GM21515 (cell line): ENCODE measurements at regions not wholly inside any gene's neighbourhood (a gene's known extent, or its start where the extent isn't known, plus 50 kb on each side); places are given as distances from the start of the nearest gene placed in this dataset.

Experiments used
- ATAC-seq: cut with Tn5 transposase; IDR thresholded peaks from one replicate; pipeline ENCODE4 v1.9.1; 2021; ENCODE audit not compliant: unreplicated experiment

DNA sequence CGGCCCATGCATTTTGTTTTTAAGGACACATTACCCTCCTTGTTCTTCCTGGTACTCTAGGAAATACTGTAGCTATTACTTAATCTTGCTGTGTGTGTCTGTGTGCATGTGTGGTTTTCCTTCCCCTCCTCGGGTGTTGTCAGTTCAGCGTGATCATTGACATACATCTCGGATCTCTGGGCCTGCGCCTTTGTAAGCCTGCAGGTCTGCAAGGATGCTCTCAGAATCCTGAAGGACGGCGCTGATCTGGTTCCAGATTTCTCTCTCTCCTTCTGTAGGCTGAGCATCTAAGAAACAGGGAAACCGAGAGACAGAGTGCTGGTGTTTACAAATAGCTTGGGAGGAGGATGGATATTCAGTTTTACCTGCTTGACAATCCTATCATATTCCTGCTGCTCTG lies 100.2 kb downstream of the CYRIA start:
- ATAC-seq, result no peak

DNA sequence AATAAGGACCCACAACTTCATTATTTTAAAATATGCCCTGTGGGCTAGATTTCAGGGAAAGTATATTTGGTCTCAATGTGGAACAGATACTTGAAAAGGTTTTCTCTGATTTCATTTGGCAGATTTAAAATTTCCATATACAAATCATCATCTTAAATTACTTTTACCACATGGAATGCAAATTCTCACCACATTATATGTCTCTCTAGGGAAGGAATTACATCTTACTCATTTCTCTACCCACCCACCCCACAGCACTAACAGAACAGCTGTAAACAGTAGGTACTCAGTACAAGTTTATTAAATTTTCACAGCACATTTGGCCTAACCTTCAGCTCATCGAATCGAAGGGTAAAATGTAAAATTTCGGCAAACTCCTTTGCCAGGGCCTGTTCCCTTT lies 104.0 kb downstream of the CYRIA start:
- ATAC-seq, result no peak

- ATAC-seq, result no peak
Observed at GRCh38 chr2:16561251-16561650, 104.4 kb downstream of the CYRIA start.

DNA sequence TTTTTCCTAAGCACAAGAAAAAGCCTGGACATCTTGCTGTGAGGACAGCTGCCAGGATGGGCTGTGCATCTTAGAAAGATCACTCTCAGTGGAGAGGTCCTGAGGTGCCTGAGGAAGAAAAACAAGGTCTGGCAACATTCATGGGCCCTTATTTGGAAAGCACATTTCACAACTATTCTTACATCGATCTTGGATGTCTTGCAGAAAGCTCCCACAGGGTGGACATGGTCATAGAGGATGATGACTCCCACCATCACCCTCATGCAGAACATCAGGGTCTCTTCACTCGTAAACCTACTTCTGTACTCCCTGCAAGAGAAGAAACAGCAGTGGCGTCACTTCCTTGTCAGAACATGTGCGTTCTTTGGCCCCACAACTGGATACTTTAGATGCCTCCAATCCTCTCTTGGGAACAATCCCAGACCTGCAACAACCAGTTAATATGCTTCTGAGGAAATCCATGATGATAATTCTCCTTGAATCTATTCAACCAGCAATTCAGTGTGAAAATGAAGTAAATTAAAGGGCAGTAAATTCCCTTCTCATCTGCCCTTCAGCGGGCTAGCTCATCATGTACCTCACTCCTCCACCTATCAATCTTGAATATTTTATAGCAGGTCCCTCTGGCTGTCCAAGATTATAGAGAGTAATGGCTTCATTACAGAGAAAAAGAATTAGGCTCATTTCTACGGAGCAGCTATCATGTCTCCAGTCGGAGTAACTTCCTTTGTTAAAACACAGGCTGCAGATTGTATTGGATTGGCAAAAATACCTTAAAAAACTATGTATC lies 106.2 kb downstream of the CYRIA start:
- no peak for ATAC-seq

DNA sequence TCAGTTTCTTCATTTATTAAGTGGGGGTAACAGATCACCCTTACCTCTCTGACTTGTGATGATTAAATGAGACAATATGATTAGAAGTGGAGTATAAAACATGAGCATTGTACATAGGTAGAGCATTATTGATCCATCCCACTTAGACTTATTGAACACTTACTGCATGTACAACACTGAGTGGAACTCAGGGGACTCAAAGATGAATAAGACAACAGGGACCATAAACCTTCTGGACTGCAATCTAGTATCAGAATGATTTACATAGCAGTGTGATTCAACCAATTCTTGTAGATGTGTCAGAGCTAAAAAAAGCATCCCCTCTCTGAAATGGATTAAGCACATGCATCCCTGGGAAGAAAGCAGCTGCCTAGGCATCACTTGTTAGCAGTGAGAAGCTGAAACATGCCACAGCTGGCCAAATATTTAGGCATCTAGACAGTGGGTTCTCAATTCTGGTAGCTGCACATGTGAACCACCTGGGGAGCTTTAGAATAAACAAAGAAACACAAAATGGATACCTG lies 111.5 kb downstream of the CYRIA start:
- ATAC-seq, result no peak

- no peak for ATAC-seq
Observed at GRCh38 chr2:16553226-16553625, 112.4 kb downstream of the CYRIA start.

- no peak for ATAC-seq
Observed at GRCh38 chr2:16552202-16552601, 113.4 kb downstream of the CYRIA start.

GRCh38 chr2:16548036-16548435 lies 117.6 kb downstream of the CYRIA start:
- ATAC-seq, result no peak

DNA sequence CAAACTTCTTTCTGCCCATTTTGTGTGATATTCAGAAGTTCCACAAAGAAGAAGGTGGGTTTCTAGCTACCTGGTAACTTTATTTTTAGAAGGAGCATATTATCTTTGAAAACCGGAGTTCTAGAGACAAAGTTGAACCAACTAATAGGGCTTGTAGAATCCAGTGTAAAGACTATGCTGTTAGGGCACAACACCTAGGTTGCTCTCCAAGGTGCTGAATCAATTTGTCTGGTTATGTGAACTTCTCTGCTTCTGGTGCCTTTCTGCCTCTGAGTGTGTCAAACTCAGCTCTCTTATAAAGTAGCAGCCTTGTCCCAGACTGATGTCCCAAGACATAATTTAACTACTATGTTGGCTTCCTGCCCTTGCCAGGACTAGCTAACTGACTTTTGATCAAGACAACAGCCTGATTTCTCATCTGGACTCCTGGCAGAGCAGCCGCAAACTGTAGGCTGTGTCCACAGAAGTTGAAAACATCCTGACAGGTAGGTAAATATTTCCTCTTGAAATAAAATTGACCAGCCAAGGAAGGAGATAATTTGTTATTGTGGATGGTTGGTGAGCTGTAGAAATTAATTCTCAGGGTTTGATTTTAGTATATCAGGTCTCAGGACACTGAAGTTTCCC lies 119.4 kb downstream of the CYRIA start:
- ATAC-seq, result no peak

DNA sequence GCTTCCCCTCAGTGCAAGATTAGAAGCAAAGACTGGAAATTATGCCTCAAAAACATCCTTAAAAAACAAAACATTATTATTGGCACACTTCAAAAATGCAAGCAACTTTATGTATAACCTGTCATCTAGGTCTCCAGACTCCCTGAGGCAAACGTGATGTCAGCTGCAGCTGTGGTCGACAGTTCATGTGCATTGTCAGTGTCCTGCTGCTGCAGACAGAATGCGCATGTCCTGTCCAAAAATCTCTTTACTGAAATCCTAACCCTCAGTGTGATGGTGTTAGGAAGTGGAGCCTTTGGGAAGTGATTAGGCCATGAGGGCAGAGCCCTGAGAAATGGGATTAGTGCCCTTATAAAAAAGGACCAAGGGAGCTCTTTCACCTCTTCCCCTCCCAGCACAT lies 126.9 kb downstream of the CYRIA start:
- ATAC-seq, result no peak

- ATAC-seq, result no peak
Observed at GRCh38 chr2:16537347-16537746, 128.3 kb downstream of the CYRIA start.

DNA sequence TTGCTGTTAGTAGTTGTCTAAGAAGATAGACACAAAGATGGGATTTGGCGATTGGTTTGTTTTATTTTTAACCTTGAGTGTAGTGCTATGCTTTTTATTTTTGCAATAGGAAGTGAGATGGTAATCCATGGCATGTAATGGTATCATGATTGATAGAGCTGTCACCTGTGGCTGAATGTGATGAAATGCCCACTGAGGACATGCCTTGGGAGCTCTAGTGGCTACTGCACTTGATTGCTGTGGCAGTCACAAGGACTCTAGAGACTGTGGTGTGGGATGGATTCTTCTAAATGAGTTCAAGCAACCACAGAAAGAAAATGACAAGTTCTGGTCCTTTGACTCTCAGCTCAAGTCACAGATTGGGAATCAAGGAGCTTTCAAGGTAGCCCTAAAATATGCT lies 139.4 kb downstream of the CYRIA start:
- ATAC-seq, result no peak

DNA sequence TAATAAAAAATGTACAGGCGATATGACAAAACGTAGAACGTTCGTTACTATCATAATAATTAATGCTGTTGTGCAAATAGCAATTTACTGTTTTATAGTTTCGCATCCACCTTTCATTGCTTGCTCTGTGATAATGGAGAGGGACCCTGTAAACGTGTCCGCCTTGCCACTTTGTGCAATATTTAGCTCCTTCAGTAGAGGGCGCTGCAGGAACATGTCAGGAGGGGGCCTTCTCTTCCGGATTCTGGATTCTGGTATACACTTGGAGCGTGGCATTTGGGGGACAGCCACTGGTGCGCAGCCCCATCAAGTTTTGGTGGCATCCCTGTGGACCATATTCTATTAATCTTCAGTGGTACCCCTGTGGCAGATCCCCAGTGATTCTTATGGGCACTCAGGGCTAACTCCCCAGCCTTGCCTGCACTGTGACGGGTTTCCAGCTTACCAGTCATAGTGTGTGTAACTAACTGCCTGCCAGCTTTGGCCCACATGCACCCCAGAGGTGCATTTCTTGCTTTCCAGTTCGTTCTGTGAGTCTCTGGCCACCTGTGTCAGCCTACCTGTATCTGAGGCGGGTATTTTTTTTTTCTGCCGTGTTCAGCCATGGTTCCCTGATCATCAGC lies 140.3 kb downstream of the CYRIA start:
- ATAC-seq, result no peak

DNA sequence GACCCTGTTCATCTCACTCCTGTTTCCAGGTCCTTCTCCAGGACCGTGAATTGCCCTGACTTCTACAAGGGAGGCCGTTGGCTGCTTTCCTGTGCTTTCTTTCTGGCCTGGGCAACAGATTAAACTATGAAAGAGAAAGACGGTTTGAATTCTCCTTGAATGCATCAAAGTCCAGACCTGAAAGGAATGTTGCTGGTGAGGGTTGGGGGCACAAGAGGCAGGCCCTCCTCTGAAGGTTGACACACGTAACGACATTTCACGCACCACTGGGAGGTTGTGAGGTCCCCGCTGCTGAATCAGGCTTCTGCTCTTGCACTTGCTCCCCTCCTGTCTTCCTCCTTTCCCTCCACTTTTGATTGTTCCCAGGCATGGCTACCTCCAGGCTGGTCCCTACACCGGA lies 141.9 kb downstream of the CYRIA start:
- ATAC-seq, result no peak

- ATAC-seq, result no peak
Observed at GRCh38 chr2:16522031-16522831, 143.4 kb downstream of the CYRIA start.

GRCh38 chr2:16520891-16521290 lies 144.7 kb downstream of the CYRIA start:
- ATAC-seq, result no peak

- no peak for ATAC-seq
Observed at GRCh38 chr2:16515696-16516095, 149.9 kb downstream of the CYRIA start.

- ATAC-seq, result no peak
Observed at GRCh38 chr2:16513626-16514025, 152.0 kb downstream of the CYRIA start.

- no peak for ATAC-seq
Observed at GRCh38 chr2:16511041-16511440, 154.6 kb downstream of the CYRIA start.

- ATAC-seq, result no peak
Observed at GRCh38 chr2:16509042-16509441, 156.6 kb downstream of the CYRIA start.

DNA sequence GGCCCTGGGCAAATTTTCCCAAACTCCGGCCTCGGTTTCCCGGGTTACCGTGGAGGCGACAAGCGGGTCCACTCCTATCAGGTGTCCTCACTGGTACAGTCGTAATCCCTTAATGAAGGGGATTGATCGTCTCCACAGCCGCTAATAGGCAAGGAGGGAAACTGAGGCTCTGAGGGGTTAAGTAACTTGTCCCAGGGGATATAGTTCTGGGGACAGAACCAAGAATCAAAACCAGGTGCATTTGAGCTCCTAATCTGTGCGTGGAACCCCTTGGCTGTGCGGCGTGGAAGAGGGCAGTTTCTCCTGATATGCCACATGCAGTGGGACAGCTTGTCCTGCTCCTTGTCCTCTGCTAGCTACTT lies 157.2 kb downstream of the CYRIA start:
- no peak for ATAC-seq
